Stomach (tissue), 8 donors: ENCODE measurements at regions not wholly inside any gene's neighbourhood (a gene's known extent, or its start where the extent isn't known, plus 50 kb on each side); places are given as distances from the start of the nearest gene placed in this dataset.

ENCODE experiments used
- DNase-seq, 2 donors: peaks; one replicate each; pipeline versions ENCODE4 v3.0.0 to v3.0.0-alpha.2; 2013 to 2019
- H3K27ac ChIP-seq, 5 donors: fragments of 200-600 bp in 4 of 5; sonication (generic) in 4 of 5; one replicate each; pipeline ENCODE4 v1.5.1; 2013 to 2019; ENCODE audit warnings: mild to moderate bottlenecking in 1 of 5, moderate library complexity in 1 of 5
- H3K27me3 ChIP-seq, 3 donors: fragments of 200-600 bp; sonication (generic); one replicate each; pipeline ENCODE4 v1.5.1; 2017 to 2019; ENCODE audit warnings: mixed run types in 1 of 3
- H3K36me3 ChIP-seq, 4 donors: fragments of 200-600 bp; sonication (generic); 1 replicate in 3 of 4; 2 replicates in 1 of 4; pipeline ENCODE4 v1.5.1; 2016 to 2019
- H3K4me1 ChIP-seq, 4 donors: fragments of 200-600 bp; sonication (generic); one replicate each; pipeline ENCODE4 v1.5.1; 2016 to 2019
- H3K4me3 ChIP-seq, 4 donors: fragments of 200-600 bp; sonication (generic) in 3 of 4; one replicate each; pipeline ENCODE4 v1.5.1; 2016 to 2019; ENCODE audit warnings: mild to moderate bottlenecking in 1 of 4
- H3K9me3 ChIP-seq, 4 donors: fragments of 200-600 bp; sonication (generic); one replicate each; pipeline ENCODE4 v1.5.1; 2016 to 2019
- EP300 ChIP-seq: sonication (generic); formaldehyde crosslinking; IDR thresholded peaks from one replicate; pipeline ENCODE4 v1.6.1; 2017; ENCODE audit warnings: antibody characterized with exemption
- POLR2A ChIP-seq, 4 donors: fragments of 450-650 bp; IDR thresholded peaks; one replicate each; pipeline ENCODE4 v1.6.1; 2016; ENCODE audit warnings: antibody characterized with exemption in 4 of 4, control low read depth in 2 of 4, mild to moderate bottlenecking in 1 of 4, moderate library complexity in 1 of 4
- POLR2AphosphoS5 ChIP-seq, 3 donors: sonication (generic); formaldehyde crosslinking; IDR thresholded peaks; one replicate each; pipeline ENCODE4 v1.6.1; 2016; ENCODE audit warnings: antibody characterized with exemption in 3 of 3
- WGBS, 5 donors: extraction: QIAGEN DNeasy Blood & Tissue Kit in 3 of 5; methylation state at CpG; one replicate each; pipeline versions ENCODE4 v1.1.5 to v1.1.7; 2013 to 2018; 5-methylcytosine and 5-hydroxymethylcytosine counted together
- intact Hi-C: fragments of 100-400 bp; cut with DNase I; formaldehyde crosslinking; loops from one replicate; pipeline ENCODE4 v1.15.1; 2023; ENCODE audit warnings: low total_unique reads
- TF ChIP-seq, protein P1 (sequence below), 7 experiments: fragments of 450-650 bp in 4 of 7; fragments of 200-600 bp in 3 of 7; sonication (generic) in 3 of 7; IDR thresholded peaks; one replicate each; pipeline ENCODE4 v1.5.1; 2016 to 2019; ENCODE audit warnings: antibody characterized with exemption in 7 of 7, control low read depth in 2 of 7, mild to moderate bottlenecking in 1 of 7
- donor health status: healthy with polysubstance abuse.
- donor health status: Bipolar disorder and iron deficiency.
- donor health status: healthy.

DNA sequence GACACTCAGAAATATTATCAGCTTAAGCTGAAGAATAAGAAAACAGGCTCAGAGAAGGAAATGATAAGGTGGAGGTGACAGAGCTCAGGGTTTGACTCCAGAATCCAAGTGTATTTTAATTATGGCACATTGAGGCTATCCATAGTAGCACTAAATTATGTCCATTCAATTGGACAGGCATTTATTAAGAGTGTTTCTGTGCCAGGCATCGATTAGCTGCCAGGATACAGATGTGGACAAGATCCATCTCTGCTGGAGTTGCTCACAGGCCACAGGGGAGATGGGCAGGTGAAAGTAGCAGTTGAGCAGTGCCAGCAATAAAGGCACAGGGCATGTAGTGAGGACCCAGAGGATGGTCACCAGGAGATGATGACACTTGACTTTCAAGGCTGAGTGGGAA is 592.5 kb downstream of the INSC start:
- intact Hi-C loops: no loop called here
- no peaks in the 10 kb centered on the region for H3K9me3 ChIP-seq
- H3K4me3 ChIP-seq: no peak overlapping the region
- no peak overlapping the region for H3K27ac ChIP-seq
- peaks cover 7 to 15% (median 10%) of the 10 kb centered on the region in 4 donors for H3K4me1 ChIP-seq
- TF ChIP-seq, protein P1, sequence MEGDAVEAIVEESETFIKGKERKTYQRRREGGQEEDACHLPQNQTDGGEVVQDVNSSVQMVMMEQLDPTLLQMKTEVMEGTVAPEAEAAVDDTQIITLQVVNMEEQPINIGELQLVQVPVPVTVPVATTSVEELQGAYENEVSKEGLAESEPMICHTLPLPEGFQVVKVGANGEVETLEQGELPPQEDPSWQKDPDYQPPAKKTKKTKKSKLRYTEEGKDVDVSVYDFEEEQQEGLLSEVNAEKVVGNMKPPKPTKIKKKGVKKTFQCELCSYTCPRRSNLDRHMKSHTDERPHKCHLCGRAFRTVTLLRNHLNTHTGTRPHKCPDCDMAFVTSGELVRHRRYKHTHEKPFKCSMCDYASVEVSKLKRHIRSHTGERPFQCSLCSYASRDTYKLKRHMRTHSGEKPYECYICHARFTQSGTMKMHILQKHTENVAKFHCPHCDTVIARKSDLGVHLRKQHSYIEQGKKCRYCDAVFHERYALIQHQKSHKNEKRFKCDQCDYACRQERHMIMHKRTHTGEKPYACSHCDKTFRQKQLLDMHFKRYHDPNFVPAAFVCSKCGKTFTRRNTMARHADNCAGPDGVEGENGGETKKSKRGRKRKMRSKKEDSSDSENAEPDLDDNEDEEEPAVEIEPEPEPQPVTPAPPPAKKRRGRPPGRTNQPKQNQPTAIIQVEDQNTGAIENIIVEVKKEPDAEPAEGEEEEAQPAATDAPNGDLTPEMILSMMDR (IDR thresholded peaks at IDR 0.05): no peak
- H3K27me3 ChIP-seq: no peaks in the 10 kb centered on the region
- H3K36me3 ChIP-seq: no peaks in the 10 kb centered on the region
- 73 to 90% (median 83%) methylated on average over 1 of the region's 1 CpG for WGBS, 5 donors
- no peak for DNase-seq

DNA sequence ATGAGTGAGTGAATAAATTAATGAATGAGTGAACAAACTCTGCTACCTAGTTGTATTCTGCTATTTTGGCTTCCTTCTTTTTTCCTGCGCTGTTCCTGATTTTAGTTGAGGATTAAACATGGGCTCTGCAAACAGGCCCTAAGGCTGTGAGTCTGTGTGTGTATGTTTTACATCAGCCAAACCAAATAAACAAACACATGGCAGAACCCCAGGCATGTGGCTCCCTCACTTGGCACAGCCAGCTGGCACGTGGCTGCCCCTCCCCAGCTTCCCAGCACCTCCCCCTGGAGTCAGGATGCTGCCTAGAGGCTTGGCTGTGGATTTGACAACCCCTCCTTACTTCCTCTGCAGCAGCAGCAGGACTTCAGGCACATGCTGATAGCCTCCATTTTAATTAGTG is 593.2 kb downstream of the INSC start:
- DNase-seq: peak; percentile 72 to 75
- WGBS, 5 donors: 10 to 17% (median 15%) methylated on average over 2 of the region's 2 CpGs
- no peak for TF ChIP-seq EP300
- TF ChIP-seq, protein P1 (IDR thresholded peaks at IDR 0.05): no peak
- TF ChIP-seq POLR2AphosphoS5 (IDR thresholded peaks at IDR 0.05): peak in 2 of 3 donors; percentile 34 to 56
- TF ChIP-seq POLR2A (IDR thresholded peaks at IDR 0.05): no peak
- Histone ChIP-seq H3K4me1 (peaks cover 7 to 15% (median 10%) of the 10 kb centered on the region in 4 donors), H3K27me3 (no peaks in the 10 kb centered on the region), H3K27ac (peak overlapping the region in 1 of 5 donors; percentile 40), H3K9me3 (no peaks in the 10 kb centered on the region), H3K36me3 (no peaks in the 10 kb centered on the region), H3K4me3 (no peak overlapping the region)
- intact Hi-C loops: no loop called here

DNA sequence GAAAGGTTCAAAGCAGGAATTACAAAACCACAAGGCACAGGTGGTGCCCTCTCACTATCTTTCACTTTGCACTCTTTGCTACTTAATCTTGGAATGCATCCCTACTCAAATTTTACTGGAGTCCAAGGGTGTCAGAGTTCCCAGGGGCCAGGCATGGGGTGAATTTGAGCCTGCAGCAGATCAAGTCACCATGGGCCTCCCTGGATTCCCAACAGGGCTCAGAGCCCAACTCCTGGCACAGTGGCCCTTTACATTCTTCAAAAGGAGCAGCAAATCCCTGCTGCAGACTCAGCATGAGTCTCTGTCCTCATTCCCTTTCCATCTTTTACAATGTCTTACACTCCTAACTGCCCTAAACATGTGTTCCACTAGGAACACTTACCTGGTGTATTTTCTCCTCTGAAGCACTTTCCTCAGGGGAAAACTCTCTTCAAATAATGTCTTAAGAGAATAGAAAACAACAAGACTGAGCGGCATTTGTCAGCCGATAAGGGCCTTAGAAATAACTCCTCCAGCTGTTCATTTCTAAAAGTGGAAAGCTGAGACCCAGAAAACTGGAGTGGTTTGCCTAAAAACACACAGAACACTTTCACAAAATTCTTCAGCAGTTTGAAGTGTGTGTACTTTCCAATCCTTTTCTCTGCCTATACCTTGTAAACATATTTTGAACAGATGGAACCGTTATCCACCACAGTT is 596.0 kb downstream of the INSC start:
- Histone ChIP-seq H3K9me3 (no peaks in the 10 kb centered on the region), H3K27me3 (no peaks in the 10 kb centered on the region), H3K4me3 (no peak overlapping the region), H3K27ac (no peak overlapping the region), H3K36me3 (no peaks in the 10 kb centered on the region), H3K4me1 (peaks cover 7 to 15% (median 10%) of the 10 kb centered on the region in 4 donors)
- no peak for DNase-seq
- TF ChIP-seq POLR2AphosphoS5 (IDR thresholded peaks at IDR 0.05) (no peak), POLR2A (IDR thresholded peaks at IDR 0.05) (no peak), EP300 (no peak)
- TF ChIP-seq, protein P1 (IDR thresholded peaks at IDR 0.05): no peak
- intact Hi-C loops: no loop called here
- WGBS, 5 donors: 75 to 81% (median 77%) methylated on average over 3 of the region's 3 CpGs

DNA sequence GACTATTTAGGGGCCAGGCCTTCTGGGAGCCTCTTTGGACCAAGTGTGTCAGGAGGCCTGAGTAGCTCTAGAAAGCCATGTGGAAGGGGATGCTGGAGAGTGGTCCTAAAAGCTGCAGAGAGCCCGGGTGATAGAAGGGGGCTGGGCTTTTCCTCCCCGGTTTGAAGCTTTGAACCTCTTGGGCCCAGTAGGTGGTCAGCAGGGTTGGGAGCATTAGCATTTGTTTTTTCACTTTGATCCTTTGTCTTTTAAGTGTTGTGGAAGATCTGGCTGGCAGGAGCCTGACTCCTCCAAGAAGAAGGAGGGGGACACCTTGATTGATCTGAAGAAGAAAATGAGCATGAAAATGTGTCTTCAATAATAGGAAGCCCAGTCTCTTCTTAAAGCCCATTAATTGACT is 596.6 kb downstream of the INSC start:
- intact Hi-C loops: no loop called here
- peaks cover 7 to 15% (median 10%) of the 10 kb centered on the region in 4 donors for H3K4me1 ChIP-seq
- H3K36me3 ChIP-seq: no peaks in the 10 kb centered on the region
- DNase-seq: no peak
- H3K27me3 ChIP-seq: no peaks in the 10 kb centered on the region
- TF ChIP-seq, protein P1 (IDR thresholded peaks at IDR 0.05): no peak
- TF ChIP-seq POLR2AphosphoS5 (IDR thresholded peaks at IDR 0.05) (no peak), POLR2A (IDR thresholded peaks at IDR 0.05) (no peak), EP300 (no peak)
- H3K4me3 ChIP-seq: no peak overlapping the region
- no peak overlapping the region for H3K27ac ChIP-seq
- H3K9me3 ChIP-seq: no peaks in the 10 kb centered on the region
- 69 to 87% (median 83%) methylated on average over 2 of the region's 2 CpGs for WGBS, 5 donors
